NCI-H526 (cell line): ENCODE measurements at regions not wholly inside any gene's neighbourhood (a gene's known extent, or its start where the extent isn't known, plus 50 kb on each side); places are given as distances from the start of the nearest gene placed in this dataset.

Experiments
- DNase-seq, 2 experiments: peaks; one replicate each; lab custom pipeline; 2025; lab: John Stamatoyannopoulos, UW

GRCh38 chr4:110961066-110961465 lies 338.2 kb upstream of the PITX2 start:
- no peak for DNase-seq

- no peak for DNase-seq
These were observed 339.7 kb upstream of the PITX2 start for GRCh38 chr4:110962616-110963015.

GRCh38 chr4:110963662-110964280 lies 340.9 kb upstream of the PITX2 start:
- DNase-seq: no peak

DNA sequence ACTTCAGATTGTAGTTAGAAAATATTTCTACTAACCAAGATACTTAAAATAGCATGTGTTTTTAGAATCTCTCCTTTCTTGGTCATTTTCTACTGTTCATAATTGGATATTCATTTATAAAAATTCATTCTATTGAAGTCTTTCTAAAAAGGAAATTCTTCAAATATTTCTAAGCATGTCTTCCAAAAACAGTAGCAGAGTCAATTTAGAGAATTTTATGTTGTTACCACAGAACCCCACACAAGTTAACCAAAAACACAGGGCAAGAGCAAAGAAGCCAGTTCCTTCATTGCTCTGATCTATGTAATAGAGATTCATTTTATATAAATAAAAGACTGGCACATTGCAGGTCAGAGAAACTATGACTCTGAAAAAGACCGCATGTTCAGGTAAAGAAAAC lies 345.1 kb upstream of the PITX2 start:
- no peak for DNase-seq

DNA sequence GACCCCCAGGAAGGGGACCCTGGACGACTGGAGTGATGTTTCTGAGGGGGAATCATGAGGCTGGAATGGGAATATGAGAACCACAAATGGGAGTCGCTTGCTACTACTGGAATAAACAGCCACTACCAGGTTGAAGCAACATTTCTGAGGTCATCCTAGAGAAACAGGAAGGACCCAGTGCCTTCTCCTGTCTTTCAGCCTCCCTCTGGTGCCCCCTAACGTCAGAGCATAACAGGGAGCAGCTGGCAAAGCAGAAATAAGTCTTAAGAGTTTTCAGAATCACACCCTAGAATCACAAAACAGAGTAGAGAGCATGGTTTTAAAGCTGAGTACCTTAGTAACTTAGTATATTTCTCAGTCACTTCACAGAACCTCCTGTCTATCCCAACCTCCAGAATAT lies 347.8 kb upstream of the PITX2 start:
- DNase-seq: peak in 1 of 2 experiments; percentile 47

DNA sequence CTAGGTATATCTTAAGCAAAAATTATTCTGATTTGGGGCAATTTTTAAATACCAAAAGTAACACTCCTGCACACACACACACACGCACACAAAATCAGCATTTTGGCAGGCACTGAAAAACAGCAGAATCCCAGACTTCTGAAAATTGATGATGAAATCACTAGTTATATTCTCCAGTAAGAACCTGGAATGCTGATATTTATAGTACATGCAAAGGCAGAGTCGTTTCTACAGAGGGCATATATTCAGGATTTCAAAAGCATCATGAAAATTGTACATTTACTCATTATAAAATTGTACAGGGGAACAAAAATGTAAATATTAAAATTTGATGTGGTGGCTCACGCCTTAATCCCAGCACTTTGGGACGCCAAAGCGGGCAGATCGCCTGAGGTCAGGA lies 352.5 kb upstream of the PITX2 start:
- DNase-seq: no peak

DNA sequence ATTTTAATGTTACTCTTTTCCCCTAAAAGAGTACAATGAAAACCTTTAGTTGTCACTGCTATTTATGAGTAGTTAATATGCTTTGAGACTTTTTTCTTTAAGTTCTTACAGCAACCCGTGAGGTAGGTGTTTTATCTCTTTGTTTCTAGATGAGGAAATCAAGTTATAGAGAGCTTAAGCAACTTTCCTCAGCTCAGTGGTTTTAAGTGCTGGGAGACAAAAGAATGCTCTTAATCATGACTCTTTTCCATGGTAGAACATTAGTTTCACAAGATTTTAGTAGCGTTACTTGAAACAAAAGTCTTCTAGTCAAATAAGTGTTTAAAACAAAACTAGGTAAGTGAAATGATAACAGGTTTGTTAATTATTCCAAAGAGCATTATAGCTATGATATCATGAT lies 354.7 kb upstream of the PITX2 start:
- no peak for DNase-seq

DNA sequence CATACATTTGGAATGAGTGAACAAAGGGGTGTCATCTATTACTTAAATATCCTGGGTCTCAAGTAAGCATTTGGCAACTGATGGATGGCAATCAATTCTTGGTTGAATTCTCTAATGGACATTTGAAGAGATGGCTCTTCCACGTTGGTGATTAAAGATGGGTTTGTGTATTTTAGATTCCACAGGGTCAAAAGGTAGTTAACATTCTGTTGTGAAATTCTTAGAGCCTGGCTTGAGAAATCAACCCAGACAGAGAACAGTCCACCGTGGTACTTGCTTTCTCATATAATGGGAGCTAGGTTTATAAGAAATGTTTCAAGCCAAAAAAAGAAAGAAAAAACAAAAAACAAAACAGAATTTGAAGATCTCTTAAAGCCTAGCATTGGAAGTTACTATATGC lies 355.9 kb upstream of the PITX2 start:
- no peak for DNase-seq

GRCh38 chr4:110982486-110982885 lies 359.6 kb upstream of the PITX2 start:
- no peak for DNase-seq

GRCh38 chr4:110988722-110989121 lies 365.8 kb upstream of the PITX2 start:
- DNase-seq: no peak

DNA sequence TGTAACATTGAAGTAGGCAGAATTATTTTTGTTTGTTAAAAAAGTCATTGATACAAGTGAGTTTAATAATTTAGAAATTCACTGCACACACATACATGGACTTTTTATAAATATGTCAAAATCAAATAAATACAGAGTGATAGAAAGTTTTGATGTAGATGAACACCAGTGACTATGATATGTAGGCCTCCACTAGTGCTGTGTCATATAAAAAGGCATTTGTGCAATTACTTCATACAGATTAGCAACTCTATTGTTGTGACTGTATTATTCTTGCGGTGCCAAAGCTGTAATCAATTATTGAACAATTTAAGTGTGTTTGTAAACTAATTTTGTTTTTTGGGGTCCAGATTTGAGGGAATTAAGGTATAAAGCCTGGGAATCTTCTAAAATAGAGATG lies 366.2 kb upstream of the PITX2 start:
- DNase-seq: no peak

DNA sequence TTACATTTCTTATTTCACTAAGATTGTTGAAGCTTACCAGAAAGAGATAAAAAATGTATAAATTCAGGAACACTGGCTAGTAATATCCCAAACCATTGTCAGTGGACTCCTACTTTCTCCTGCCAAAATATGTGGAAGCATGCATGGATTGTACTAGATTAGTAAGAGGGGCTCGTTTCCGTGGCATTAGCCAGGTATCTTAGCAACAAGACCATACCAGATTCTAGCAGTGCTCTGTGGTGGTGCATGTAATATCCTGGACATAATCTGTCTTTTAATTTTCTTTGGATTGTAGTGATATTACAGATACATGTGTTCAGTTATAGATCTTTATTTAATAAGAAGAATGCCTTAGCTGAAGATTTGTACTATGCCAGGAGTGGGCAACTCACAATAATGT lies 371.9 kb upstream of the PITX2 start:
- DNase-seq: peak in 1 of 2 experiments; percentile 1

DNA sequence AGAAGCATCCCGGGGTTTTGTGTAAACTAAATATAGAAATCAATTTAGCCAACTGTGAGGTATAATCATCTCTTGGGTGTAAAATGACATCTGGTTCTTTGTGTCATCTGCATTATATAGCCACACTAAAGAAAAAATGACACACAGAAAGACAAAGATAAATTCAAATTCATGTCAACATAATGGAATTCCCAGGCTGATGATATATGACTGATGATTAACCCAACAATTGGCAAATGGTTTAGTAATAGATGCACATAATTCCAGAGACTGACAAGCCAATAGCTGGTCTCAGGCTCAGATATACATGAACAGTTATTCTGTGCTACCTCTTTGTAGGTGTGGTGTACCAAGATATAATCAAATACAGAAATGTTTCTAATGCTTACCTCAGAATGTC lies 375.4 kb upstream of the PITX2 start:
- DNase-seq: no peak

DNA sequence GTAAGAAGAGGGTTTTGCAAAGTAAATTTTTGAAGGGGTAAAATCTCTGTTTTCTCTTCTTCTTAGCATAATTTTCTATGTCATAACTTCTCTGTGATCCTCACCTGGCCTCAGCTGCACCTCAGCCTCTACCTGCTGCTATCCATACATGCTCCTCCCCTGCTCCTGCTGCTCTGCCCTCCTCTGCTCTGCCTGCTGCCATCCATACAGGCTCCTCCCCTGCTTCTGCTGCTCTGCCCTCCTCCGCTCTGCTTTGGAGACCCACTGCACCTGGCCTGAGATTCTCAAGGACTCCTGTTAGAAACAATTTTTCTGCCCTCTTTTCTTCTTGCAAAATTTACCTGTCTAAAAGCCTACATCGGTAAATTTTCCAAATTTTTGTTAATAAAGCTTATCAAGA lies 388.6 kb upstream of the PITX2 start:
- DNase-seq: no peak

- DNase-seq: no peak
These were observed 391.0 kb upstream of the PITX2 start for GRCh38 chr4:111013846-111014245.

GRCh38 chr4:111014537-111014936 lies 391.7 kb upstream of the PITX2 start:
- no peak for DNase-seq

- DNase-seq: no peak
These were observed 393.5 kb upstream of the PITX2 start for GRCh38 chr4:111016416-111016815.

GRCh38 chr4:111018216-111018615 lies 395.3 kb upstream of the PITX2 start:
- DNase-seq: no peak

DNA sequence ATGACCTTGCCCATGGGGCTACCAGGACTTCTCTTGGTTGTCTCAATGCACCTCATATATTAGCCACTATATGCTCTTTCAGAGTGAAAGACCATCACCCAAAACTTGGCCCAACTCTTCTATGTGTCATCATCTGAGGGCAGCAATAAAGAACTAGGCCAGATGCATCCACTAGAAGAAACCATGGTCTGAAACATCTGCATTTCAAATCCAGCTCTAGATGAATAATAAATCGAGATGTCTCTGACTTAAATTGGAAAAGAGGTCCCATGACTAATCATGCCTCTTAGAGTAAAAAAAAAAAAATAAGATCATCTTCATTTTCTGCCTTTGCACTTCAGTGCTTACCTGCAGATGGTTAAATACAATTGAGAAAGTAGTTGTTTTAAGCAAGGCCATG lies 397.6 kb upstream of the PITX2 start:
- no peak for DNase-seq

GRCh38 chr4:111020961-111021360 lies 398.1 kb upstream of the PITX2 start:
- DNase-seq: no peak

DNA sequence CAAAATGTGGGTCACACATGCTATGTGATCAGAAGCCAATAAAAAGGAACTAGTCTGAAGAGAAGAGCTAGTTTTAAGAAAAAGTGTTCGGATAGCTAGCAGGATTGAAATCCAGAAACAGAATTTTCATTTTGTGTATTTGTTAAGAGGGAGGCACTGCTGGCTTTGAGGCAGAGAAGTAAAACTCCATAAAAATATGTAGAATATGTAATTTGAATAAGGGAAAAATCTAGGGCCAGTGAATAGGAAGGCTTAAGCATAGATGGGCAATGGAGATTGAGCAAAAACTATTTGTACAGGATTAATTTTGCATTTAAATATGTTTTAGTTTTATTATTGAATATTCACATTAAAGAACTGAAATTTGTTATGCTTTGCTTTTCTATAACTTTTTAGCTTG lies 399.9 kb upstream of the PITX2 start:
- no peak for DNase-seq

DNA sequence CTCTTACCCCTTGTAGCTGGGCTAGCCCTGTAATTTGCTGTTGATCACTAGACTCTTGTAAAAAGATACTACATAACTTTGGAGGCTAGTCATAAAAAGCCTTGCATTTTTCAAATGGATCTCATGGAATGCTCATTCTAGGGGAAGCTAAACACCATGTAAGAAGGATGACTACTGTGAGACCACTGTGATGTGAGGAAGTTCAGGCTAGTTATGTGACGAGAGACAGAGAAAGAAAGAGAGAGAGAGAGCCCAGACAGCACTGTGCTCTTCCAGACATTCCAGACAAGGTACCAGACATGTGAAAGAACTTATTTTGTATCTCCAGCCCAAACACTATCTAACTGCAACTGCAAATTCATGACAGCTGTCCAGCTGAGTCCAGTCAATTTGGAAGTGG lies 404.6 kb upstream of the PITX2 start:
- no peak for DNase-seq

DNA sequence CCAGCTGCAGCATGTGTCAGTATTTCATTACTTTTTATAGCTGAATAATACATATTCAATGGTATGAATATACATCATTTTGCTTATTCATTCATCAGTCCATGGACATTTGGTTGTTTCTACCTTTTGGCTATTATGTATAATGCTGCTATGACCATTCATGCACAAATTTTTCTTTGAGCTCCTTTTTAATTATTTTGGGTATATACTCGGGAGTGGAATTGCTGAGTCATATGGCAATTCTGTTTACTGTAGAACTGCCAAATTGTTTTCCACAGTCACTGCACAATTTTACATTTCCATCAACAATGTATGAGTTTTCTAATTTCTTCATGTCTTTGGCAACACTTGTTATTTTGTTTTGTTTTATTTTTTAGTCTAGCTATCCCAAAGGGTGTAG lies 405.9 kb upstream of the PITX2 start:
- peak; percentile 38 to 39 for DNase-seq

- no peak for DNase-seq
These were observed 408.2 kb upstream of the PITX2 start for GRCh38 chr4:111031001-111031579.
